Thyroid gland (tissue), 4 donors: ENCODE measurements at regions not wholly inside any gene's neighbourhood (a gene's known extent, or its start where the extent isn't known, plus 50 kb on each side); places are given as distances from the start of the nearest gene placed in this dataset.

Experiments used
- DNase-seq, 2 donors: peaks; one replicate each; pipeline ENCODE4 v3.0.0-alpha.2; 2019
- H3K27ac ChIP-seq, 3 donors: fragments of 200-600 bp; sonication (generic); 1 replicate in 2 of 3; 2 replicates in 1 of 3; pipeline ENCODE4 v1.5.1; 2016 to 2019; ENCODE audit warnings: mild to moderate bottlenecking in 1 of 3, moderate library complexity in 1 of 3
- H3K27me3 ChIP-seq: fragments of 200-600 bp; sonication (generic); one replicate; pipeline ENCODE4 v1.5.1; 2019
- H3K36me3 ChIP-seq, 2 donors: fragments of 200-600 bp; sonication (generic); one replicate each; pipeline ENCODE4 v1.5.1; 2016 to 2019
- H3K4me1 ChIP-seq, 2 donors: fragments of 200-600 bp; sonication (generic); one replicate each; pipeline ENCODE4 v1.5.1; 2017 to 2019
- H3K4me3 ChIP-seq, 3 donors: fragments of 200-600 bp; sonication (generic); replicated peaks in 1 of 3; 1 replicate in 2 of 3; 2 replicates in 1 of 3; pipeline ENCODE4 v1.5.1; 2016; ENCODE audit warnings: mild to moderate bottlenecking in 1 of 3
- H3K9me3 ChIP-seq: fragments of 200-600 bp; sonication (generic); one replicate; pipeline ENCODE4 v1.5.1; 2017
- CTCF ChIP-seq, 6 experiments: fragments of 200-600 bp in 3 of 6; fragments of 450-650 bp in 3 of 6; sonication (generic) in 3 of 6; IDR thresholded peaks; one replicate each; pipeline ENCODE4 v1.5.1; 2016 to 2019; ENCODE audit warnings: antibody characterized with exemption in 6 of 6, mild to moderate bottlenecking in 2 of 6, inconsistent platforms in 1 of 6, moderate library complexity in 1 of 6
- POLR2A ChIP-seq, 2 donors: fragments of 450-650 bp; IDR thresholded peaks; one replicate each; pipeline ENCODE4 v1.6.1; 2017; ENCODE audit warnings: antibody characterized with exemption in 2 of 2, mild to moderate bottlenecking in 2 of 2, moderate library complexity in 1 of 2
- WGBS, 2 donors: methylation state at CpG; one replicate each; pipeline ENCODE4 v1.1.5; 2017; 5-methylcytosine and 5-hydroxymethylcytosine counted together
- intact Hi-C: fragments of 100-400 bp; cut with DNase I; formaldehyde crosslinking; loops from one replicate; pipeline ENCODE4 v1.15.1; 2023

- 80 to 87% methylated on average over 6 of the region's 6 CpGs for WGBS, 2 donors
- no peaks in the 10 kb centered on the region for H3K36me3 ChIP-seq
- peaks cover 6 to 7% of the 10 kb centered on the region in 2 donors for H3K4me1 ChIP-seq
- no peaks in the 10 kb centered on the region for H3K27me3 ChIP-seq
- H3K27ac ChIP-seq: no peak overlapping the region
- no peak for DNase-seq
- TF ChIP-seq CTCF (IDR thresholded peaks at IDR 0.05): no peak
- no peak for TF ChIP-seq POLR2A (IDR thresholded peaks at IDR 0.05)
- no peaks in the 10 kb centered on the region for H3K9me3 ChIP-seq
- no peak overlapping the region for H3K4me3 ChIP-seq
- intact Hi-C loops: no loop called here
Observed at GRCh38 chr5:173493846-173494245, 122.6 kb downstream of the BOD1 start.

GRCh38 chr5:173493040-173493439 lies 123.4 kb downstream of the BOD1 start:
- H3K27ac ChIP-seq: no peak overlapping the region
- no peaks in the 10 kb centered on the region for H3K36me3 ChIP-seq
- H3K4me1 ChIP-seq: no peaks in the 10 kb centered on the region
- H3K27me3 ChIP-seq: no peaks in the 10 kb centered on the region
- intact Hi-C loops: no loop called here
- H3K4me3 ChIP-seq: no peak overlapping the region
- DNase-seq: no peak
- WGBS, 2 donors: 79 to 88% methylated on average over 2 of the region's 2 CpGs
- no peaks in the 10 kb centered on the region for H3K9me3 ChIP-seq
- TF ChIP-seq POLR2A (IDR thresholded peaks at IDR 0.05) (no peak), CTCF (IDR thresholded peaks at IDR 0.05) (no peak)

GRCh38 chr5:173490681-173491080 lies 125.8 kb downstream of the BOD1 start:
- H3K4me1 ChIP-seq: no peaks in the 10 kb centered on the region
- H3K4me3 ChIP-seq: no peak overlapping the region
- no peak overlapping the region for H3K27ac ChIP-seq
- TF ChIP-seq POLR2A (IDR thresholded peaks at IDR 0.05) (no peak), CTCF (IDR thresholded peaks at IDR 0.05) (no peak)
- intact Hi-C loops: no loop called here
- no peaks in the 10 kb centered on the region for H3K27me3 ChIP-seq
- H3K36me3 ChIP-seq: no peaks in the 10 kb centered on the region
- DNase-seq: no peak
- WGBS, 2 donors: 82 to 90% methylated on average over 1 of the region's 1 CpG
- H3K9me3 ChIP-seq: no peaks in the 10 kb centered on the region

GRCh38 chr5:173488144-173488543 lies 128.3 kb downstream of the BOD1 start:
- no peaks in the 10 kb centered on the region for H3K36me3 ChIP-seq
- H3K4me1 ChIP-seq: no peaks in the 10 kb centered on the region
- no peak for TF ChIP-seq POLR2A (IDR thresholded peaks at IDR 0.05)
- no peak for TF ChIP-seq CTCF (IDR thresholded peaks at IDR 0.05)
- no peak for DNase-seq
- no peaks in the 10 kb centered on the region for H3K9me3 ChIP-seq
- H3K4me3 ChIP-seq: no peak overlapping the region
- 42 to 46% methylated on average over 5 of the region's 5 CpGs for WGBS, 2 donors
- H3K27ac ChIP-seq: no peak overlapping the region
- intact Hi-C loops: no loop called here
- H3K27me3 ChIP-seq: no peaks in the 10 kb centered on the region

- no peak overlapping the region for H3K4me3 ChIP-seq
- DNase-seq: no peak
- no peak overlapping the region for H3K27ac ChIP-seq
- intact Hi-C loops: no loop called here
- no peaks in the 10 kb centered on the region for H3K36me3 ChIP-seq
- 86 to 90% methylated on average over 1 of the region's 1 CpG for WGBS, 2 donors
- no peaks in the 10 kb centered on the region for H3K27me3 ChIP-seq
- no peaks in the 10 kb centered on the region for H3K9me3 ChIP-seq
- H3K4me1 ChIP-seq: no peaks in the 10 kb centered on the region
- no peak for TF ChIP-seq CTCF (IDR thresholded peaks at IDR 0.05)
- TF ChIP-seq POLR2A (IDR thresholded peaks at IDR 0.05): no peak
Observed at GRCh38 chr5:173487300-173487699, 129.2 kb downstream of the BOD1 start.
